ENCODE measurements at regions not wholly inside any gene's neighbourhood (a gene's known extent, or its start where the extent isn't known, plus 50 kb on each side); places are given as distances from the start of the nearest gene placed in this dataset.

GRCh38 chr12:25337916-25338315 is 87.2 kb upstream of the KRAS start (continued):
- no peak for TF ChIP-seq SETDB1 (IDR thresholded peaks at IDR 0.05; ENCODE audit: low read length)
- no peak for TF ChIP-seq MECOM (CRISPR knock-in tag; IDR thresholded peaks at IDR 0.05)
- TF ChIP-seq PML (IDR thresholded peaks at IDR 0.05; ENCODE audit: low read length), result no peak
- TF ChIP-seq ZNF507 (tag; conservative IDR thresholded peaks at IDR 0.05), result no peak
- TF ChIP-seq ZNF316 (IDR thresholded peaks at IDR 0.05), result no peak

- ChIA-PET POLR2A (no interaction called here), CTCF (ENCODE audit: low intra/inter-chr PET ratio) (no interaction called here)
- Histone ChIP-seq H3K79me2 (ENCODE audit: control insufficient read depth, insufficient read depth, low read length) (no peaks in the 10 kb centered on the region), H3K36me3 (ENCODE audit: control insufficient read depth, insufficient read depth, low read length) (no peaks in the 10 kb centered on the region), H3K9ac (ENCODE audit: insufficient read depth in 1 of 2, low read depth in 2 of 2, low read length in 2 of 2) (no peak overlapping the region), H3K27ac (ENCODE audit: extremely low read depth, low read depth, low read length) (no peak overlapping the region), H2AFZ (ENCODE audit: low read depth, low read length) (no peak overlapping the region), H3K9me3 (replicated peaks; ENCODE audit: control insufficient read depth, insufficient read depth, low read depth, low read length) (no peaks in the 10 kb centered on the region), H4K20me1 (replicated peaks; ENCODE audit: control insufficient read depth, insufficient read depth, low read length) (no peaks in the 10 kb centered on the region), H3K4me1 (replicated peaks in 1 of 2; ENCODE audit: control insufficient read depth in 2 of 2, insufficient read depth in 2 of 2, low read length in 2 of 2) (peaks cover 0 to 3% of the 10 kb centered on the region in 2 experiments; a peak in 1 of 5 replicates), H3K27me3 (ENCODE audit: control insufficient read depth in 2 of 2, insufficient read depth in 2 of 2, low read length in 2 of 2) (no peaks in the 10 kb centered on the region; a peak in 1 of 5 replicates), H3K9me1 (ENCODE audit: control insufficient read depth, insufficient read depth, low read length) (no peaks in the 10 kb centered on the region), H3K4me3 (no peak overlapping the region), H3K4me2 (ENCODE audit: insufficient read depth, low read length) (no peak overlapping the region)
- DNase-seq (ENCODE audit: extremely low read depth in 1 of 4, low spot score in 3 of 4), result no peak
- in situ Hi-C loops (cut with MboI) (no loop called here), intact Hi-C loops (cut with micrococcal nuclease) (no loop called here)
- 0% methylated on average over 3 of the region's 3 CpGs for WGBS (ENCODE audit: insufficient coverage, low coverage, missing lambda C conversion rate)
- peak; percentile 60 for FAIRE-seq
- no peak for TF ChIP-seq TFAP4 (CRISPR knock-in tag; IDR thresholded peaks at IDR 0.05; ENCODE audit: borderline replicate concordance)
- no peak for TF ChIP-seq YY1 (IDR thresholded peaks at IDR 0.05; ENCODE audit: borderline replicate concordance in 1 of 3, control insufficient read depth in 1 of 3, extremely low read depth in 1 of 3, insufficient read depth in 3 of 3, insufficient read length in 1 of 3, insufficient replicate concordance in 2 of 3, low read depth in 1 of 3, low read length in 2 of 3)
- no peak for TF ChIP-seq MAZ (CRISPR knock-in tag; conservative IDR thresholded peaks at IDR 0.05 in 1 of 2, IDR thresholded peaks at IDR 0.05 in 1 of 2)
- no peak for TF ChIP-seq CREB1 (IDR thresholded peaks at IDR 0.05)
- TF ChIP-seq CREB1 (CRISPR knock-in tag; IDR thresholded peaks at IDR 0.05), result no peak
- BruUV-seq (replicated peaks), result no TSS peak
- ATAC-seq, result no peak
These were observed 81.4 kb upstream of the KRAS start for GRCh38 chr12:25332143-25332542.
